Fibroblast of lung (primary cell): ENCODE measurements at regions not wholly inside any gene's neighbourhood (a gene's known extent, or its start where the extent isn't known, plus 50 kb on each side); places are given as distances from the start of the nearest gene placed in this dataset.

ENCODE experiments used
- EZH2 ChIP-seq: IDR thresholded peaks from 2 replicates; pipeline ENCODE4 v1.5.1; 2012; ENCODE audit warnings: low read length, control low read depth, mild to moderate bottlenecking; ENCODE audit errors: missing control alignments
- TF ChIP-seq, protein P1 (sequence below), 2 donors: IDR thresholded peaks in 1 of 2; conservative IDR thresholded peaks in 1 of 2; 1 replicate in 1 of 2; 2 replicates in 1 of 2; pipeline ENCODE4 v1.5.1; 2011 to 2012; ENCODE audit warnings: low read length in 2 of 2, control low read depth in 1 of 2, inconsistent platforms in 1 of 2, low read depth in 1 of 2, mild to moderate bottlenecking in 1 of 2

- TF ChIP-seq, protein P1, sequence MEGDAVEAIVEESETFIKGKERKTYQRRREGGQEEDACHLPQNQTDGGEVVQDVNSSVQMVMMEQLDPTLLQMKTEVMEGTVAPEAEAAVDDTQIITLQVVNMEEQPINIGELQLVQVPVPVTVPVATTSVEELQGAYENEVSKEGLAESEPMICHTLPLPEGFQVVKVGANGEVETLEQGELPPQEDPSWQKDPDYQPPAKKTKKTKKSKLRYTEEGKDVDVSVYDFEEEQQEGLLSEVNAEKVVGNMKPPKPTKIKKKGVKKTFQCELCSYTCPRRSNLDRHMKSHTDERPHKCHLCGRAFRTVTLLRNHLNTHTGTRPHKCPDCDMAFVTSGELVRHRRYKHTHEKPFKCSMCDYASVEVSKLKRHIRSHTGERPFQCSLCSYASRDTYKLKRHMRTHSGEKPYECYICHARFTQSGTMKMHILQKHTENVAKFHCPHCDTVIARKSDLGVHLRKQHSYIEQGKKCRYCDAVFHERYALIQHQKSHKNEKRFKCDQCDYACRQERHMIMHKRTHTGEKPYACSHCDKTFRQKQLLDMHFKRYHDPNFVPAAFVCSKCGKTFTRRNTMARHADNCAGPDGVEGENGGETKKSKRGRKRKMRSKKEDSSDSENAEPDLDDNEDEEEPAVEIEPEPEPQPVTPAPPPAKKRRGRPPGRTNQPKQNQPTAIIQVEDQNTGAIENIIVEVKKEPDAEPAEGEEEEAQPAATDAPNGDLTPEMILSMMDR (conservative IDR thresholded peaks at IDR 0.05 in 1 of 2, IDR thresholded peaks at IDR 0.05 in 1 of 2; ENCODE audit: low read depth in 1 of 2, low read length in 2 of 2): no peak
- TF ChIP-seq EZH2: no peak
These were observed 165.7 kb upstream of the RARB start for GRCh38 chr3:25262322-25262721.
